Thyroid gland (tissue), 4 donors: ENCODE measurements at regions not wholly inside any gene's neighbourhood (a gene's known extent, or its start where the extent isn't known, plus 50 kb on each side); places are given as distances from the start of the nearest gene placed in this dataset.

Experiments used
- DNase-seq, 2 donors: peaks; one replicate each; pipeline ENCODE4 v3.0.0-alpha.2; 2019
- H3K27ac ChIP-seq, 3 donors: fragments of 200-600 bp; sonication (generic); 1 replicate in 2 of 3; 2 replicates in 1 of 3; pipeline ENCODE4 v1.5.1; 2016 to 2019; ENCODE audit warnings: mild to moderate bottlenecking in 1 of 3, moderate library complexity in 1 of 3
- H3K27me3 ChIP-seq: fragments of 200-600 bp; sonication (generic); one replicate; pipeline ENCODE4 v1.5.1; 2019
- H3K36me3 ChIP-seq, 2 donors: fragments of 200-600 bp; sonication (generic); one replicate each; pipeline ENCODE4 v1.5.1; 2016 to 2019
- H3K4me1 ChIP-seq, 2 donors: fragments of 200-600 bp; sonication (generic); one replicate each; pipeline ENCODE4 v1.5.1; 2017 to 2019
- H3K4me3 ChIP-seq, 3 donors: fragments of 200-600 bp; sonication (generic); replicated peaks in 1 of 3; 1 replicate in 2 of 3; 2 replicates in 1 of 3; pipeline ENCODE4 v1.5.1; 2016; ENCODE audit warnings: mild to moderate bottlenecking in 1 of 3
- H3K9me3 ChIP-seq: fragments of 200-600 bp; sonication (generic); one replicate; pipeline ENCODE4 v1.5.1; 2017
- CTCF ChIP-seq, 6 experiments: fragments of 200-600 bp in 3 of 6; fragments of 450-650 bp in 3 of 6; sonication (generic) in 3 of 6; IDR thresholded peaks; one replicate each; pipeline ENCODE4 v1.5.1; 2016 to 2019; ENCODE audit warnings: antibody characterized with exemption in 6 of 6, mild to moderate bottlenecking in 2 of 6, inconsistent platforms in 1 of 6, moderate library complexity in 1 of 6
- POLR2A ChIP-seq, 2 donors: fragments of 450-650 bp; IDR thresholded peaks; one replicate each; pipeline ENCODE4 v1.6.1; 2017; ENCODE audit warnings: antibody characterized with exemption in 2 of 2, mild to moderate bottlenecking in 2 of 2, moderate library complexity in 1 of 2
- WGBS, 2 donors: methylation state at CpG; one replicate each; pipeline ENCODE4 v1.1.5; 2017; 5-methylcytosine and 5-hydroxymethylcytosine counted together
- intact Hi-C: fragments of 100-400 bp; cut with DNase I; formaldehyde crosslinking; loops from one replicate; pipeline ENCODE4 v1.15.1; 2023

GRCh38 chr9:81035601-81036000 is 653.7 kb downstream of the TLE1 start:
- Histone ChIP-seq H3K4me1 (no peaks in the 10 kb centered on the region), H3K27me3 (no peaks in the 10 kb centered on the region), H3K9me3 (no peaks in the 10 kb centered on the region), H3K4me3 (no peak overlapping the region), H3K36me3 (no peaks in the 10 kb centered on the region), H3K27ac (no peak overlapping the region)
- 86 to 92% methylated on average over 1 of the region's 1 CpG for WGBS, 2 donors
- DNase-seq, result no peak
- intact Hi-C loops, result no loop called here
- no peak for TF ChIP-seq CTCF (IDR thresholded peaks at IDR 0.05)
- no peak for TF ChIP-seq POLR2A (IDR thresholded peaks at IDR 0.05)

GRCh38 chr9:81035171-81035570 is 654.2 kb downstream of the TLE1 start:
- intact Hi-C loops, result no loop called here
- no peak for TF ChIP-seq POLR2A (IDR thresholded peaks at IDR 0.05)
- no peaks in the 10 kb centered on the region for H3K9me3 ChIP-seq

GRCh38 chr9:81032831-81033230 is 656.5 kb downstream of the TLE1 start:
- TF ChIP-seq POLR2A (IDR thresholded peaks at IDR 0.05) (no peak), CTCF (IDR thresholded peaks at IDR 0.05) (no peak)
- WGBS, 2 donors, result 21 to 25% methylated on average over 1 of the region's 1 CpG
- H3K27me3 ChIP-seq, result no peaks in the 10 kb centered on the region
- no peak for DNase-seq
- no peak overlapping the region for H3K27ac ChIP-seq
- intact Hi-C loops, result no loop called here
- no peaks in the 10 kb centered on the region for H3K4me1 ChIP-seq
- no peaks in the 10 kb centered on the region for H3K9me3 ChIP-seq
- no peaks in the 10 kb centered on the region for H3K36me3 ChIP-seq
- H3K4me3 ChIP-seq, result no peak overlapping the region

More at GRCh38 chr9:81035171-81035570, 654.2 kb downstream of the TLE1 start:
- Histone ChIP-seq H3K27ac (no peak overlapping the region), H3K36me3 (no peaks in the 10 kb centered on the region), H3K4me3 (no peak overlapping the region), H3K4me1 (no peaks in the 10 kb centered on the region), H3K27me3 (no peaks in the 10 kb centered on the region)
- 81 to 82% methylated on average over 4 of the region's 4 CpGs for WGBS, 2 donors
- no peak for DNase-seq

GRCh38 chr9:81032030-81032572 is 657.2 kb downstream of the TLE1 start:
- no peak overlapping the region for H3K4me3 ChIP-seq
- intact Hi-C loops, result no loop called here
- no peaks in the 10 kb centered on the region for H3K9me3 ChIP-seq
- no peaks in the 10 kb centered on the region for H3K27me3 ChIP-seq
- no peak overlapping the region for H3K27ac ChIP-seq
- DNase-seq, result no peak
- WGBS, 2 donors, result 71 to 82% methylated on average over 2 of the region's 2 CpGs
- TF ChIP-seq CTCF (IDR thresholded peaks at IDR 0.05) (no peak), POLR2A (IDR thresholded peaks at IDR 0.05) (no peak)
- H3K36me3 ChIP-seq, result no peaks in the 10 kb centered on the region
- no peaks in the 10 kb centered on the region for H3K4me1 ChIP-seq

GRCh38 chr9:81031422-81032029 is 657.8 kb downstream of the TLE1 start:
- intact Hi-C loops, result no loop called here
- no peak for TF ChIP-seq POLR2A (IDR thresholded peaks at IDR 0.05)
- TF ChIP-seq CTCF (IDR thresholded peaks at IDR 0.05), result no peak
- WGBS, 2 donors, result 83 to 98% methylated on average over 7 of the region's 7 CpGs

More at GRCh38 chr9:81031422-81032029, 657.8 kb downstream of the TLE1 start:
- Histone ChIP-seq H3K9me3 (no peaks in the 10 kb centered on the region), H3K4me1 (no peaks in the 10 kb centered on the region), H3K36me3 (no peaks in the 10 kb centered on the region), H3K27ac (no peak overlapping the region), H3K4me3 (no peak overlapping the region), H3K27me3 (no peaks in the 10 kb centered on the region)
- no peak for DNase-seq
